ENCODE measurements at regions not wholly inside any gene's neighbourhood (a gene's known extent, or its start where the extent isn't known, plus 50 kb on each side); places are given as distances from the start of the nearest gene placed in this dataset.

DNA sequence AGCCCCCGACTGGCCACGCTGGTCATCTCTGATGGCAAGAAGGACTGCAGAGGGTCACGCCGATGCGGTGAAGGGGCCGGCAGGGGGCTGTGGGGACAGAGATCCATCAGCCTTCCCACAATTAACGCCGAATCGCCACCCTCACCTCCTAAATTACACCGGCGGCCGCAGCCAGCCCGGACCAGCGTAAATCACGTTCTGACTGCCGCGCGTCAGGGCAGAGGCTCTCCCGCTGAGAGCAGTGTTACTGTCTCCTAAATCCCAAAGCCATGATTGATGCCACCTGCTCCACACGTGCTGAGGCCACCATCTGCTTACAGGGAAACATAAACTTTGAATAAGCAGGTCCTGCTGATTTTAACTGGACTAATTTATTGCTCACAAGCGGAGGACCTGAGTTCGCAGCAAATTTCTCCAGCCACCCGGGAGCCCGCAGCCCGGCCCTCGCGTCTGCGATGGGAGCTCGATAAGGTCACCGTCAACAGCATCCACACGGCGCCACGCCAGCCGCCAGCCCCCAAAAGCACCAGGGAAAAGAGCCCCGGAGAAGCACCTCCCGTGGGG is 127.3 kb upstream of the NKX1-1 start:
- TF ChIP-seq YY1 (IDR thresholded peaks at IDR 0.05; ENCODE audit: insufficient read depth, insufficient read length) (no peak), SUZ12 (IDR thresholded peaks at IDR 0.05; ENCODE audit: extremely low read depth, insufficient read depth, insufficient read length) (no peak), ZNF274 (IDR thresholded peaks at IDR 0.05; ENCODE audit: low read depth, low read length) (no peak)
- Histone ChIP-seq H3K36me3 (ENCODE audit: insufficient read depth, insufficient read length, low read length) (no peaks in the 10 kb centered on the region), H3K9ac (ENCODE audit: insufficient read length, low read depth) (no peak overlapping the region), H3K9me3 (ENCODE audit: insufficient read depth, low read length) (no peaks in the 10 kb centered on the region), H3K27me3 (ENCODE audit: insufficient read depth, insufficient read length) (peaks cover 5% of the 10 kb centered on the region), H3K4me1 (ENCODE audit: insufficient read depth, insufficient read length) (peaks cover 17% of the 10 kb centered on the region), H3K4me3 (ENCODE audit: insufficient read length, low read depth) (no peak overlapping the region)
- DNase-seq (ENCODE audit: low read depth, low spot score), result no peak

DNA sequence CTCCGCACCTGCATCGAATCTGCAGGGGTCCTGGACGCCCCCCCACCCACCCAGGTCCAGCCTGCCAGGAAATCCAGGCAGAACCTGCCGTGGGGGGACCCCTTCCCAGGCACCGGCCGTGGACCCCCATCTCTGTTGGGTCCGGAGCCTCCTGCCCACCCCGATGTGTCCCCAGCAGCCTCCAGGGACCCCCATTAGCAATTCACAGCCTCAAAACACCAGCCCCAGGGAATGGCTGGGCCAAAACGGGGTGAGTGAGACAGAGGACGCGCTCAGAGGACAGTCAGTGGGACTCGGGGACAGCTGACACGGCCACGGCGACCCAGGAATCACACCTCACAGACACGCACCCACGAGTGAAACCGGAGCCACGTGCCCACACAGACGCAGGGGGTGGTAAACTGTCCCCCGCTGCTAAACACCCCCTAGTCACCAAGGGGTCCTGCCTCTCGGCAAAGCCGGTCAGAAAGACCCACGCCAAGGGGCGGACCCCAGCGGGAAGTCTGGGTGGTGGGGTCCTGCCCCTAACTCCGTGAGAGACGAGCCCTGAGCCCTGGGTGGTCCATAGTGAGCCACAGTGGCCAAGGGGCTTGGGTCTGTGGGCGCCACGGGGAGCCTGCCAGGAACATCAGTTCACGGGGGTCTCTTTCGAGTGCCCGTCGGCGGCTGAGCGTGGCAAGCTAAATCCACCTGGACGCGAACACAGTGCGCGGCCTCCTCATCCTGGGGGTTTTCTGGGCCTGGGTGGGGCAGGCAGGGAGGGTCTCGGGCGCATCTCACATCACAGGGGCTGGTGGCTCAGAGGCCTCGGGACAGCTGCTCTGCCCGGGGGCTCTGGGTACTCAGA is 126.5 kb upstream of the NKX1-1 start:
- peaks cover 17% of the 10 kb centered on the region for H3K4me1 ChIP-seq (ENCODE audit: insufficient read depth, insufficient read length)
- no peak for DNase-seq (ENCODE audit: low read depth, low spot score)
- no peak overlapping the region for H3K9ac ChIP-seq (ENCODE audit: insufficient read length, low read depth)
- H3K36me3 ChIP-seq (ENCODE audit: insufficient read depth, insufficient read length, low read length), result no peaks in the 10 kb centered on the region
- peaks cover 13% of the 10 kb centered on the region for H3K27me3 ChIP-seq (ENCODE audit: insufficient read depth, insufficient read length)
- TF ChIP-seq YY1 (IDR thresholded peaks at IDR 0.05; ENCODE audit: insufficient read depth, insufficient read length) (no peak), ZNF274 (IDR thresholded peaks at IDR 0.05; ENCODE audit: low read depth, low read length) (no peak), SUZ12 (IDR thresholded peaks at IDR 0.05; ENCODE audit: extremely low read depth, insufficient read depth, insufficient read length) (no peak)
- H3K4me3 ChIP-seq (ENCODE audit: insufficient read length, low read depth), result no peak overlapping the region
- no peaks in the 10 kb centered on the region for H3K9me3 ChIP-seq (ENCODE audit: insufficient read depth, low read length)

GRCh38 chr4:1531683-1532548 is 125.7 kb upstream of the NKX1-1 start:
- no peaks in the 10 kb centered on the region for H3K36me3 ChIP-seq (ENCODE audit: insufficient read depth, insufficient read length, low read length)
- no peak for DNase-seq (ENCODE audit: low read depth, low spot score)
- peaks cover 13% of the 10 kb centered on the region for H3K4me1 ChIP-seq (ENCODE audit: insufficient read depth, insufficient read length)
- H3K4me3 ChIP-seq (ENCODE audit: insufficient read length, low read depth), result no peak overlapping the region
- no peaks in the 10 kb centered on the region for H3K9me3 ChIP-seq (ENCODE audit: insufficient read depth, low read length)
- H3K27me3 ChIP-seq (ENCODE audit: insufficient read depth, insufficient read length), result peaks cover 13% of the 10 kb centered on the region
- TF ChIP-seq SUZ12 (IDR thresholded peaks at IDR 0.05; ENCODE audit: extremely low read depth, insufficient read depth, insufficient read length), result no peak
- TF ChIP-seq YY1 (IDR thresholded peaks at IDR 0.05; ENCODE audit: insufficient read depth, insufficient read length), result no peak
- no peak for TF ChIP-seq ZNF274 (IDR thresholded peaks at IDR 0.05; ENCODE audit: low read depth, low read length)
- no peak overlapping the region for H3K9ac ChIP-seq (ENCODE audit: insufficient read length, low read depth)

- peaks cover 16% of the 10 kb centered on the region for H3K27me3 ChIP-seq (ENCODE audit: insufficient read depth, insufficient read length)
These were observed 124.1 kb upstream of the NKX1-1 start for GRCh38 chr4:1530356-1530755.

GRCh38 chr4:1524761-1525160 is 118.5 kb upstream of the NKX1-1 start:
- no peaks in the 10 kb centered on the region for H3K36me3 ChIP-seq (ENCODE audit: insufficient read depth, insufficient read length, low read length)
- no peak overlapping the region for H3K4me3 ChIP-seq (ENCODE audit: insufficient read length, low read depth)
- DNase-seq (ENCODE audit: low read depth, low spot score), result no peak
- no peak overlapping the region for H3K9ac ChIP-seq (ENCODE audit: insufficient read length, low read depth)
- no peaks in the 10 kb centered on the region for H3K4me1 ChIP-seq (ENCODE audit: insufficient read depth, insufficient read length)
- peaks cover 29% of the 10 kb centered on the region for H3K27me3 ChIP-seq (ENCODE audit: insufficient read depth, insufficient read length)
- no peaks in the 10 kb centered on the region for H3K9me3 ChIP-seq (ENCODE audit: insufficient read depth, low read length)
- TF ChIP-seq SUZ12 (IDR thresholded peaks at IDR 0.05; ENCODE audit: extremely low read depth, insufficient read depth, insufficient read length) (no peak), ZNF274 (IDR thresholded peaks at IDR 0.05; ENCODE audit: low read depth, low read length) (no peak), YY1 (IDR thresholded peaks at IDR 0.05; ENCODE audit: insufficient read depth, insufficient read length) (no peak)

More at GRCh38 chr4:1530356-1530755, 124.1 kb upstream of the NKX1-1 start:
- Histone ChIP-seq H3K9me3 (ENCODE audit: insufficient read depth, low read length) (no peaks in the 10 kb centered on the region), H3K36me3 (ENCODE audit: insufficient read depth, insufficient read length, low read length) (no peaks in the 10 kb centered on the region), H3K9ac (ENCODE audit: insufficient read length, low read depth) (no peak overlapping the region), H3K4me3 (ENCODE audit: insufficient read length, low read depth) (no peak overlapping the region), H3K4me1 (ENCODE audit: insufficient read depth, insufficient read length) (peaks cover 11% of the 10 kb centered on the region)
- TF ChIP-seq YY1 (IDR thresholded peaks at IDR 0.05; ENCODE audit: insufficient read depth, insufficient read length) (no peak), ZNF274 (IDR thresholded peaks at IDR 0.05; ENCODE audit: low read depth, low read length) (no peak), SUZ12 (IDR thresholded peaks at IDR 0.05; ENCODE audit: extremely low read depth, insufficient read depth, insufficient read length) (no peak)
- no peak for DNase-seq (ENCODE audit: low read depth, low spot score)

DNA sequence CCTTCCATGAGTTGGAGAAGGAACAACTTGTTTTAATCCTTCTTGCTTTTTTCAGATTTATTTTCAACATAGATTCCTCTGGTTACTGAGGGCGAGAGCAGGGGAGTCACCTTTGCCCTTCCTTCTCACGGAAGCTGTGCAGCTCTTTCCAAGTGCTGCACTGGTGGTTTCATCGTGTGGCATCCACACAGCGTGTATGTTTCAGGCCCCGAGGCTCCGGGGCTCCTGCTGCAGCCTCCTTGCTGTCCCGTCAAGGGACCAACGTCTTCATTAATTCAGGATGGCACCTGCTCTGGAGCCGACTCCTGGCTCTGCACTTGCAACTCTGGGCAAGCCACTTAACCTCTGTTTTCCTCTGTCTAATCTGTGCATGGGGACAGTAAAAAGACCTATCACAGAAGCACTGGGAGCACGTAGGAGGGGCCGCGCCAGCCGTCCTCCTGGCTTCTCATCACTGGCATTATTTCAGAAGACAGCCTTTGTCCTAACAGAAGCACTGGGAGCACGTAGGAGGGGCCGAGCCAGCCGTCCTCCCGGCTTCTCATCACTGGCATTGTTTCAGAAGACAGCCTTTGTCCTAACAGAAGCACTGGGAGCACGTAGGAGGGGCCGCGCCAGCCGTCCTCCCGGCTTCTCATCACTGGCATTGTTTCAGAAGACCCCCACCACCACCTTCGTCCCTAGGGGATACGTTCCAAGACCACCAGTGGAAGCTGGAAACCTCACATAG is 117.8 kb upstream of the NKX1-1 start:
- Histone ChIP-seq H3K9me3 (ENCODE audit: insufficient read depth, low read length) (no peaks in the 10 kb centered on the region), H3K27me3 (ENCODE audit: insufficient read depth, insufficient read length) (peaks cover 29% of the 10 kb centered on the region), H3K4me3 (ENCODE audit: insufficient read length, low read depth) (no peak overlapping the region), H3K9ac (ENCODE audit: insufficient read length, low read depth) (no peak overlapping the region), H3K36me3 (ENCODE audit: insufficient read depth, insufficient read length, low read length) (no peaks in the 10 kb centered on the region), H3K4me1 (ENCODE audit: insufficient read depth, insufficient read length) (no peaks in the 10 kb centered on the region)
- no peak for DNase-seq (ENCODE audit: low read depth, low spot score)
- no peak for TF ChIP-seq SUZ12 (IDR thresholded peaks at IDR 0.05; ENCODE audit: extremely low read depth, insufficient read depth, insufficient read length)
- TF ChIP-seq YY1 (IDR thresholded peaks at IDR 0.05; ENCODE audit: insufficient read depth, insufficient read length), result no peak
- no peak for TF ChIP-seq ZNF274 (IDR thresholded peaks at IDR 0.05; ENCODE audit: low read depth, low read length)
